DOHH2 (cell line): ENCODE measurements at regions not wholly inside any gene's neighbourhood (a gene's known extent, or its start where the extent isn't known, plus 50 kb on each side); places are given as distances from the start of the nearest gene placed in this dataset.

Experiments used
- H3F3A ChIP-seq: fragments of 200-600 bp; sonication (generic), shearing (Covaris generic); 2 replicates; pipeline ENCODE4 v1.6.0; 2016; ENCODE audit warnings: antibody characterized with exemption, mild to moderate bottlenecking; ENCODE audit not compliant: control insufficient read depth, insufficient read depth
- H3K27ac ChIP-seq: fragments of 200-600 bp; sonication (generic); 2 replicates; pipeline ENCODE4 v1.5.1; 2014; ENCODE audit warnings: low read depth, mild to moderate bottlenecking, low read length, moderate library complexity
- H3K27me3 ChIP-seq: fragments of 200-600 bp; sonication (generic); 2 replicates; pipeline ENCODE4 v1.6.1; 2014; ENCODE audit warnings: mild to moderate bottlenecking, low read length, mixed read lengths; ENCODE audit not compliant: control insufficient read depth
- H3K36me3 ChIP-seq: fragments of 200-600 bp; sonication (generic); 2 replicates; pipeline ENCODE4 v1.6.1; 2014; ENCODE audit warnings: mild to moderate bottlenecking, low read length, moderate library complexity, mixed read lengths; ENCODE audit not compliant: control insufficient read depth
- H3K4me1 ChIP-seq: fragments of 200-600 bp; sonication (generic); 2 replicates; pipeline ENCODE4 v1.6.1; 2014; ENCODE audit warnings: mild to moderate bottlenecking, low read length, mixed read lengths; ENCODE audit not compliant: control insufficient read depth
- H3K4me2 ChIP-seq: fragments of 200-600 bp; sonication (generic); 2 replicates; pipeline ENCODE4 v1.6.0; 2014; ENCODE audit warnings: mild to moderate bottlenecking, low read length, moderate library complexity
- H3K4me3 ChIP-seq: fragments of 200-600 bp; sonication (generic); 2 replicates; pipeline ENCODE4 v1.5.1; 2014; ENCODE audit warnings: mild to moderate bottlenecking, low read length, mixed read lengths
- H3K79me2 ChIP-seq: fragments of 200-600 bp; sonication (generic); 2 replicates; pipeline ENCODE4 v1.6.1; 2014; ENCODE audit warnings: mild to moderate bottlenecking, low read length, mixed read lengths; ENCODE audit not compliant: control insufficient read depth
- H3K9me2 ChIP-seq: fragments of 200-600 bp; sonication (generic); replicated peaks from 2 replicates; pipeline ENCODE4 v1.6.1; 2014; ENCODE audit warnings: mild to moderate bottlenecking, low read length, mixed read lengths; ENCODE audit not compliant: control insufficient read depth
- H3K9me3 ChIP-seq: fragments of 200-600 bp; sonication (generic); 2 replicates; pipeline ENCODE4 v1.6.1; 2014; ENCODE audit warnings: antibody characterized with exemption, low read length, mixed read lengths; ENCODE audit not compliant: control insufficient read depth, insufficient read depth
- H4K20me1 ChIP-seq: fragments of 200-600 bp; sonication (generic); 2 replicates; pipeline ENCODE4 v1.6.0; 2014; ENCODE audit warnings: low read depth, mild to moderate bottlenecking, antibody characterized with exemption, low read length, moderate library complexity; ENCODE audit not compliant: control insufficient read depth, insufficient read depth
- EZH2phosphoT487 ChIP-seq: fragments of 200-600 bp; sonication (generic); IDR thresholded peaks from 2 replicates; pipeline ENCODE4 v1.6.1; 2017; ENCODE audit warnings: borderline replicate concordance, mild to moderate bottlenecking, antibody characterized with exemption, low read length, moderate library complexity, mixed read lengths
- TF ChIP-seq, protein P1 (sequence below): fragments of 200-600 bp; sonication (generic); IDR thresholded peaks from one replicate; pipeline ENCODE4 v1.5.1; 2014; ENCODE audit warnings: antibody characterized with exemption, mild to moderate bottlenecking, low read depth, low read length; ENCODE audit not compliant: poor library complexity, severe bottlenecking

DNA sequence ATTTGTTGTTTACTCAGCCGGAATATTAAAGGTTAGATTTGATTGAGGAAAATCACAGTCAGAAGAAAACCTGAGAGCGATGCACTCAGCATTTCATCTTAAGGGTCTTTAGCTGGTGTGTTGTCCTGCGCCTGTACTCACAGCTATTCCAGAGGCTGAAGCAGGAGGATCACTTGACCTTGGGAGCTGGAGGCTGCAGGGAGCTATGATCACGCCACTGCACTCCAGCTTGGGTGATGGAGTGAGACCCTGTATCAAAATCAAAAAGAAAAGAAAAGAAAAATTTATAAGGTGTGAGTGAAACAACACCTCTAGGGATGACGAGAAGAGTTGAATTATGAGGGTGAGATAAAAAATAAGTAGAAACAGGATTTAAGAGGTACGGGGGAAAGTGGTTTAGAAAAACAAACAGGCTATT is 165.0 kb downstream of the TRIM27 start:
- Histone ChIP-seq H3K9me3 (no peaks in the 10 kb centered on the region), H3K27me3 (peaks cover 3% of the 10 kb centered on the region; the same call in 1 of the 2 replicates), H3K36me3 (no peaks in the 10 kb centered on the region), H3K4me1 (no peaks in the 10 kb centered on the region), H3K4me2 (no peak overlapping the region), H3K27ac (no peak overlapping the region), H3K9me2 (no peaks in the 10 kb centered on the region), H3K4me3 (no peak overlapping the region), H3K79me2 (no peaks in the 10 kb centered on the region), H4K20me1 (no peaks in the 10 kb centered on the region), H3F3A (no peaks in the 10 kb centered on the region)
- TF ChIP-seq, protein P1, sequence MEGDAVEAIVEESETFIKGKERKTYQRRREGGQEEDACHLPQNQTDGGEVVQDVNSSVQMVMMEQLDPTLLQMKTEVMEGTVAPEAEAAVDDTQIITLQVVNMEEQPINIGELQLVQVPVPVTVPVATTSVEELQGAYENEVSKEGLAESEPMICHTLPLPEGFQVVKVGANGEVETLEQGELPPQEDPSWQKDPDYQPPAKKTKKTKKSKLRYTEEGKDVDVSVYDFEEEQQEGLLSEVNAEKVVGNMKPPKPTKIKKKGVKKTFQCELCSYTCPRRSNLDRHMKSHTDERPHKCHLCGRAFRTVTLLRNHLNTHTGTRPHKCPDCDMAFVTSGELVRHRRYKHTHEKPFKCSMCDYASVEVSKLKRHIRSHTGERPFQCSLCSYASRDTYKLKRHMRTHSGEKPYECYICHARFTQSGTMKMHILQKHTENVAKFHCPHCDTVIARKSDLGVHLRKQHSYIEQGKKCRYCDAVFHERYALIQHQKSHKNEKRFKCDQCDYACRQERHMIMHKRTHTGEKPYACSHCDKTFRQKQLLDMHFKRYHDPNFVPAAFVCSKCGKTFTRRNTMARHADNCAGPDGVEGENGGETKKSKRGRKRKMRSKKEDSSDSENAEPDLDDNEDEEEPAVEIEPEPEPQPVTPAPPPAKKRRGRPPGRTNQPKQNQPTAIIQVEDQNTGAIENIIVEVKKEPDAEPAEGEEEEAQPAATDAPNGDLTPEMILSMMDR: no peak
- no peak for TF ChIP-seq EZH2phosphoT487

DNA sequence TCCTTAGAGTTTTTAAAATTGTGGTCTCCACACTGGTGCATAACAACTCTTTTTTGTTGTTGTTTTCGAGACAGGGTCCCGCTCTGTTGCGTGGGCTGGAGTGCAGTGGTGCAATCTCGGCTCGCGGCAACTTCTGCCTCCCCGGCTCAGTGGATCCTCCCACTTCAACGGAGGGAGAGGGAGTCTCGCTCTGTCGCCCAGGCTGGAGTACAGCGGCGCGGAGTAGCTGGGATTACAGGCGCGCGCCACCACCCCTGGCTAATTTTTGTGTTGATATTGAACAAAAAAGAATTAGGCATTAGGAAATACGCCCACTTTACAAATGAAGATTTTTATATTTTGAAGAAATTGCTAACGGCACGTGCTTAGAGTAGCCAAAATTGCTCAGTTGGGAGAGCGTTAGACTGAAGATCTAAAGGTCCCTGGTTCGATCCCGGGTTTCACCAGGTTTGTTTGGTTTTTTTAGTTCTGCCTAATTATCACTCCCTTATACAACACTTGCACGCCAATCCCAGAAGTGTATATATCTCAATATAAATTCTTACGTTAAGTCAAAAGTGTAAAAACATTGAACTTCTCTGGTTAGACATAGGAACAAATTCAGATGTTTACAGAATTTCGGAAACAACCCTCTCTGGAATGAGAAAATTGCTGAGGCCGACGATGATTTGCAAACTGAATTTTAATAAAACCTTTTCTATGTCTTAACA is 159.6 kb downstream of the TRIM27 start:
- peaks cover 34% of the 10 kb centered on the region for H3K27me3 ChIP-seq

DNA sequence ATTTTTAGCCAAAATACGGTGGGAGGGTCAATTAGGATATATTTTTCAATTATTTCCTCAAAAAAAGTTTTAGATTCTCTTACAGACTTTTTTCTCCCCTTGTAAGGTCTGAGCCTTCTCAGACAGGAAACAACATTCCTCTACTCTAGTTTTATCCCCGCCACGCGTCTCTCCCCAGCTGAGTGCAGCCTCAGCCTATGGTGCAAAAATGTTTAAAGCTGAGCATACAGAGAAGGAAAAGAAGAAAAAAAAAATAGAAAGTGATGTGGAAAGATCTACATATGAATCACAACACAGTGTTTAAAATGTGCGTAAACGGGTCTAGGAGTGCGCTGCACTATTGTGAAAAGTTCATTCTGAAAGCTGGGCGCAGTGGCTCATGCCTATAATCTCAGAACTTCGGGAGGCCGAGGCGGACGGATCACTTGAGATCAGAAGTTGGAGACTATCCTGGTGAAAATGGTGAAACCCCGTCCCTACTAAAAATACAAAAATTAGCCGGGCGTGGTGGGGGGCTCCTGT is 159.0 kb downstream of the TRIM27 start:
- Histone ChIP-seq H3K36me3 (no peaks in the 10 kb centered on the region), H3K4me3 (no peak overlapping the region), H3K9me3 (no peaks in the 10 kb centered on the region), H3K27ac (no peak overlapping the region), H3K27me3 (peaks cover 34% of the 10 kb centered on the region), H3K9me2 (no peaks in the 10 kb centered on the region), H3F3A (no peaks in the 10 kb centered on the region), H4K20me1 (no peaks in the 10 kb centered on the region), H3K79me2 (no peaks in the 10 kb centered on the region), H3K4me2 (no peak overlapping the region), H3K4me1 (no peaks in the 10 kb centered on the region)
- TF ChIP-seq, protein P1: no peak
- TF ChIP-seq EZH2phosphoT487: no peak

More for the DNA sequence above, 159.6 kb downstream of the TRIM27 start:
- Histone ChIP-seq H3K79me2 (no peaks in the 10 kb centered on the region), H3K4me1 (no peaks in the 10 kb centered on the region), H3K9me3 (no peaks in the 10 kb centered on the region), H3K4me2 (no peak overlapping the region), H4K20me1 (no peaks in the 10 kb centered on the region), H3K4me3 (no peak overlapping the region), H3K9me2 (no peaks in the 10 kb centered on the region), H3K27ac (no peak overlapping the region), H3F3A (no peaks in the 10 kb centered on the region), H3K36me3 (no peaks in the 10 kb centered on the region)
- TF ChIP-seq EZH2phosphoT487: no peak
- TF ChIP-seq, protein P1: no peak
